ENCODE measurements at regions not wholly inside any gene's neighbourhood (a gene's known extent, or its start where the extent isn't known, plus 50 kb on each side); places are given as distances from the start of the nearest gene placed in this dataset.

DNA sequence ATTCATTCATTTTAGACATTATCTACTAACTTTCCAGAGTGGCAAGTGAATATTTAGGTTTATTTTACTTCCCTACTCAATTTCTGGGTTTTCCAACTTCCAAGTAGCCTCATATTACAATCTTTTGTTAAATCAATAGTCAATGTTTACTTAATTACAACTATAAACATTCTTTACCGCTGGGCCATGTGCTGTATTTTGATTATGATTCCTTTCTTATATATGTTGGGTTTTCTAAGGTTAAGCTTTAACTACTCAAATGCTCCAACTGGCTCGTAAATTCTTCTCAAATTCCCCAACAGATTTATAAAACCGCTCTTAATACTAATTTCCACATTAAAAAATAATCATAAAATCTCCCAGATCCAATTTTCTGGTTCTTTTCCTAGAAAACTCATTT, 110.1 kb upstream of the ABCA1 start:
- TF ChIP-seq CTCF (IDR thresholded peaks at IDR 0.05) = no peak
- no peak for ATAC-seq (ENCODE audit: low FRiP score)
- no peak for DNase-seq (ENCODE audit: low spot score)

DNA sequence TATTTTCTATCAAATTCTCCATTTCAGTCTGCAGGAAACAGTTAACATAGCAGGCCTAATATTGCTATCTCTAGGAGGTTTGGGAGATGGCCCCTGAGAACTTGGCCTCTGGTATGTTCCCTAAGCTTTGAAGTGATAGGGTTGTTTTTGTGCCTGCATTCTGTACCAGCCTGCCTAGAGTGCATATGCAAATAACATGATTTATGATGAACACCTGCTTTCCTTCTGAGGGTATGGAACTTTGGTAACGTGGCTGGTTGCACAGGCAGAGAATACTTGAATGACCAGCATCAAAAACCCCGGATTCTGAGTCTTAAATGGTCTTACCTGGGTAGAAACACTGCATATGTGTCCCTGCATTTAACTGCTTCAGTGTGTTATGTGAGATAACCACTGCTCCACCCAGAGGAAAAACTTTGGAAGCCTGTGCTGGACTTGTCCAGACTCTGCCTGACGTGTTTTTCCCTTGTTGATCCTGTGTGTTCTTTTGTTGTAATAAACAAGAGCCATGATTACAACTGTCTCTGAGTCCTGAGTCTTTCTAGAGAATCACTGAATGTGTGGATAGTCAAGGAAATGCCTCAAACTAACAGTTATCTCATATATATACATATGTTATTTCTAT, 111.3 kb upstream of the ABCA1 start:
- TF ChIP-seq CTCF (IDR thresholded peaks at IDR 0.05) = no peak
- ATAC-seq (ENCODE audit: low FRiP score) = no peak
- DNase-seq (ENCODE audit: low spot score) = no peak

DNA sequence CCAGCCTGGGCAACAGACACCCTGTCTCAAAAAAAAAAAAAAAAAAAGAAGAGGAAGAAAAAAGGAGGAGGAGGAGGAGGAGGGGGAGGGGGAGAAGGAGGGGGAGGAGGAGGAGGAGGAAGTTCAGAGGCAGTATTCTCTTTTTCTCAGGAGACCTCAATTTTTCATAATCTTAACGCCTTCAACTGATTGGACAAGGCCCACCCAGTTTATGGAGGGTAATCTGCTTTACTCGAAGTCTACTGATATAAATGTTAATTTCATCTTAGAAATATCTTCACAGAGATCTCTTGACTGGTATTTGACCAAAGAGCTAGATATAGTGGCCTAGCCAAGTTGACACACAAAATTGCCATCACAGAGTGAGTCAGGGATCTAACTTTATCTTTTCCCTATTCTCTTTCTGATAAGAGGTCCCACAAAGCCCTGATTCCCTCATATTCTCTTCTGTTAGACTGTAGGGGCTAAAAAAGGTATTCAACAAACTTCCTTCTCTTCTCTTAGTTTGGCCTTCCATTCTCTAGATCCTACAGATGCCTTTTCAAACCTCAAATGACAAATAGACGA, 115.5 kb upstream of the ABCA1 start:
- ATAC-seq (ENCODE audit: low FRiP score) = no peak
- no peak for DNase-seq (ENCODE audit: low spot score)
- no peak for TF ChIP-seq CTCF (IDR thresholded peaks at IDR 0.05)

- no peak for DNase-seq (ENCODE audit: low spot score)
- no peak for TF ChIP-seq CTCF (IDR thresholded peaks at IDR 0.05)
- no peak for ATAC-seq (ENCODE audit: low FRiP score)
These were observed 116.6 kb upstream of the ABCA1 start for GRCh38 chr9:105044518-105044917.

DNA sequence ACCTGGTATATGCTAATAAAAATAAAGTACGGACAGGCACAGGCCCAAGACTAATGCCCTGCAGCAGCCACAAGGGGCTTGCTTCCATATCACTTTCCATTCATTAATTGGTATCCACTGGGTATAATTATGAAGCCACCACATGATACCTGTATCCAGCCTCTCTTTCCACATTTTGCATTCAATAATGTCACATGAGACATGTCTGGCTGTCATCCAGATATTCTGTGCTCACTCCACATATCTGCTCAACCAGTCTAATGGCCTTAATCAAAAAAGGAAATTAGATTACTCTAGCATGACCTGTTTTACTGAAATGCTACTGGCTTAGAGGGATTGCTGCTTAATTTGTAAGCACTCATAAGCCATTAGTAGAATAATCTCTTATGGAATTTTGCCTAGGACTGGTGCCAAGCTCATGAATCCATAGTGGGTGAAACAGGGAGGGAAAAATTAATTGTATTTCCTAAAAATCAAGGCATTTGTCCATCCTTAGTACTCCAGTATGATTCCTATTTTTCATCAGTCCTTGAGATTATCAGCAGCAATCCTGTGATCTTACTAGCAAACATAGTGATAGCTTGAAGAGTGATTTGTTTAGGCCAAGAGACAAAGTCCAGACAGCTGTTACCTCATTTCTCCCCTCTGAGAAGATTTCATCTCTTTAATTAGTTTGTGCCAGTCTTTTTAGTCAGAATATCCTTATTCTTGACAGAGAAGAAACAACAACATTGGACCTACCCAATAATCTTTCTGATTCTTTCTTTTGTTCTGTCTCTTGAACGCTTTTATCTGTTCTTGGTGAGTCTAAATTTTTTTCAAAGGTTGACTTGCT, 119.2 kb upstream of the ABCA1 start:
- DNase-seq (ENCODE audit: low spot score) (no peak), ATAC-seq (ENCODE audit: low FRiP score) (no peak)
- TF ChIP-seq CTCF (IDR thresholded peaks at IDR 0.05) = no peak

GRCh38 chr9:105047742-105048041, 119.7 kb upstream of the ABCA1 start:
- no peak for TF ChIP-seq CTCF (IDR thresholded peaks at IDR 0.05)
- no peak for ATAC-seq (ENCODE audit: low FRiP score)
- no peak for DNase-seq (ENCODE audit: low spot score)

GRCh38 chr9:105048331-105048730, 120.4 kb upstream of the ABCA1 start:
- TF ChIP-seq CTCF (IDR thresholded peaks at IDR 0.05) = no peak
- ATAC-seq (ENCODE audit: low FRiP score) = no peak
- no peak for DNase-seq (ENCODE audit: low spot score)
